HEK293 (cell line): ENCODE measurements at regions not wholly inside any gene's neighbourhood (a gene's known extent, or its start where the extent isn't known, plus 50 kb on each side); places are given as distances from the start of the nearest gene placed in this dataset.

Experiments
- CTCF ChIP-seq: fragments of 450-650 bp; formaldehyde crosslinking; IDR thresholded peaks from 2 replicates; pipeline ENCODE4 v1.5.1; 2016; ENCODE audit warnings: missing biosample characterization, missing genetic modification characterization
- PRDM10 ChIP-seq: fragments of 450-650 bp; formaldehyde crosslinking; IDR thresholded peaks from 2 replicates; pipeline ENCODE4 v1.5.1; 2016; ENCODE audit warnings: missing biosample characterization, missing genetic modification characterization

GRCh38 chr2:172249334-172249733, 146.6 kb upstream of the DLX2 start:
- TF ChIP-seq CTCF (tag by site-specific recombination): no peak
- TF ChIP-seq PRDM10 (tag by site-specific recombination): no peak
